Urinary bladder (tissue), 3 donors: ENCODE measurements at regions not wholly inside any gene's neighbourhood (a gene's known extent, or its start where the extent isn't known, plus 50 kb on each side); places are given as distances from the start of the nearest gene placed in this dataset.
"Not testable (repeated sequence)": the region's sequence is repeated elsewhere in the genome, so short reads cannot be mapped to it uniquely, and the experiment has no call there.

Experiments used
- DNase-seq: peaks from one replicate; pipeline ENCODE4 v3.0.0-alpha.2; 2015; ENCODE audit errors: extremely low spot score
- H3K27ac ChIP-seq: one replicate; pipeline ENCODE4 v1.5.1; 2013; ENCODE audit warnings: low read depth, mild to moderate bottlenecking, moderate library complexity
- H3K36me3 ChIP-seq: one replicate; pipeline ENCODE4 v1.6.1; 2013; ENCODE audit warnings: mild to moderate bottlenecking, moderate library complexity; ENCODE audit not compliant: insufficient read depth
- H3K4me1 ChIP-seq: one replicate; pipeline ENCODE4 v1.6.1; 2013; ENCODE audit warnings: mild to moderate bottlenecking, moderate library complexity; ENCODE audit not compliant: insufficient read depth
- H3K4me3 ChIP-seq: one replicate; pipeline ENCODE4 v1.5.1; 2013; ENCODE audit warnings: low read depth, low read length
- WGBS: extraction: QIAGEN DNeasy Blood & Tissue Kit; methylation state at CpG from one replicate; pipeline ENCODE4 v1.1.7; 2013; 5-methylcytosine and 5-hydroxymethylcytosine counted together
- donor health status: healthy with polysubstance abuse.
- donor health status: healthy.

- Histone ChIP-seq H3K36me3 (no peaks in the 10 kb centered on the region), H3K4me3 (no peak overlapping the region), H3K27ac (no peak overlapping the region), H3K4me1 (no peaks in the 10 kb centered on the region)
- no peak for DNase-seq
- WGBS = 81% methylated on average over 2 of the region's 2 CpGs
Measured at GRCh38 chr2:82120115-82120514, 1815.6 kb upstream of the LRRTM1 start.

- H3K4me3 ChIP-seq = no peak overlapping the region
- no peaks in the 10 kb centered on the region for H3K4me1 ChIP-seq
- no peak for DNase-seq
- WGBS = 95% methylated on average over 3 of the region's 3 CpGs
- no peaks in the 10 kb centered on the region for H3K36me3 ChIP-seq
- no peak overlapping the region for H3K27ac ChIP-seq
Measured at GRCh38 chr2:82109418-82109817, 1804.9 kb upstream of the LRRTM1 start.

- Histone ChIP-seq H3K27ac (no peak overlapping the region), H3K4me1 (no peaks in the 10 kb centered on the region), H3K36me3 (no peaks in the 10 kb centered on the region), H3K4me3 (no peak overlapping the region)
- WGBS = 54% methylated on average over 1 of the region's 1 CpG
- no peak for DNase-seq
Measured at GRCh38 chr2:82098617-82099016, 1794.1 kb upstream of the LRRTM1 start.

- Histone ChIP-seq H3K27ac (no peak overlapping the region), H3K36me3 (no peaks in the 10 kb centered on the region)
- WGBS = 75% methylated on average over 6 of the region's 6 CpGs
Measured at GRCh38 chr2:82089518-82089917, 1785.0 kb upstream of the LRRTM1 start.

GRCh38 chr2:82084679-82085392 lies 1780.3 kb upstream of the LRRTM1 start:
- Histone ChIP-seq H3K4me3 (no peak overlapping the region), H3K4me1 (no peaks in the 10 kb centered on the region), H3K36me3 (no peaks in the 10 kb centered on the region), H3K27ac (no peak overlapping the region)
- no peak for DNase-seq
- 85% methylated on average over 1 of the region's 1 CpG for WGBS

More at GRCh38 chr2:82089518-82089917, 1785.0 kb upstream of the LRRTM1 start:
- Histone ChIP-seq H3K4me1 (no peaks in the 10 kb centered on the region), H3K4me3 (no peak overlapping the region)
- no peak for DNase-seq

GRCh38 chr2:82075875-82076274 lies 1771.3 kb upstream of the LRRTM1 start:
- no peak overlapping the region for H3K27ac ChIP-seq
- no peaks in the 10 kb centered on the region for H3K36me3 ChIP-seq
- H3K4me1 ChIP-seq = no peaks in the 10 kb centered on the region
- DNase-seq = no peak
- no peak overlapping the region for H3K4me3 ChIP-seq
- 91% methylated on average over 2 of the region's 2 CpGs for WGBS

- Histone ChIP-seq H3K27ac (no peak overlapping the region), H3K4me1 (no peaks in the 10 kb centered on the region), H3K36me3 (no peaks in the 10 kb centered on the region), H3K4me3 (no peak overlapping the region)
- WGBS = 78% methylated on average over 2 of the region's 2 CpGs
- DNase-seq = no peak
Measured at GRCh38 chr2:82062463-82062862, 1757.9 kb upstream of the LRRTM1 start.

GRCh38 chr2:82055846-82056245 lies 1751.3 kb upstream of the LRRTM1 start:
- no peaks in the 10 kb centered on the region for H3K4me1 ChIP-seq
- no peak overlapping the region for H3K27ac ChIP-seq
- no peak overlapping the region for H3K4me3 ChIP-seq
- DNase-seq = no peak
- no peaks in the 10 kb centered on the region for H3K36me3 ChIP-seq
- 52% methylated on average over 4 of the region's 4 CpGs for WGBS

- Histone ChIP-seq H3K27ac (no peak overlapping the region), H3K4me1 (no peaks in the 10 kb centered on the region), H3K4me3 (no peak overlapping the region), H3K36me3 (no peaks in the 10 kb centered on the region)
- DNase-seq = no peak
- 86% methylated on average over 2 of the region's 2 CpGs for WGBS
Measured at GRCh38 chr2:82043867-82044266, 1739.3 kb upstream of the LRRTM1 start.

- Histone ChIP-seq H3K4me1 (no peaks in the 10 kb centered on the region), H3K36me3 (no peaks in the 10 kb centered on the region), H3K4me3 (no peak overlapping the region), H3K27ac (no peak overlapping the region)
- DNase-seq = no peak
- WGBS = 61% methylated on average over 5 of the region's 5 CpGs
Measured at GRCh38 chr2:82027921-82028615, 1723.5 kb upstream of the LRRTM1 start.

- no peak overlapping the region for H3K4me3 ChIP-seq
- WGBS = 60% methylated on average over 6 of the region's 6 CpGs
- DNase-seq = no peak
Measured at GRCh38 chr2:82023710-82024109, 1719.2 kb upstream of the LRRTM1 start.

GRCh38 chr2:82013641-82014040 lies 1709.1 kb upstream of the LRRTM1 start:
- 60% methylated on average over 6 of the region's 6 CpGs for WGBS
- DNase-seq = no peak
- Histone ChIP-seq H3K27ac (no peak overlapping the region), H3K36me3 (no peaks in the 10 kb centered on the region), H3K4me3 (no peak overlapping the region), H3K4me1 (no peaks in the 10 kb centered on the region)

More at GRCh38 chr2:82023710-82024109, 1719.2 kb upstream of the LRRTM1 start:
- no peak overlapping the region for H3K27ac ChIP-seq
- H3K36me3 ChIP-seq = no peaks in the 10 kb centered on the region
- H3K4me1 ChIP-seq = no peaks in the 10 kb centered on the region

GRCh38 chr2:82007071-82007664 lies 1702.6 kb upstream of the LRRTM1 start:
- DNase-seq = no peak
- H3K4me3 ChIP-seq = no peak overlapping the region
- H3K4me1 ChIP-seq = no peaks in the 10 kb centered on the region
- no peaks in the 10 kb centered on the region for H3K36me3 ChIP-seq
- no peak overlapping the region for H3K27ac ChIP-seq
- WGBS = 65% methylated on average over 3 of the region's 3 CpGs

- H3K4me1 ChIP-seq = not testable (repeated sequence)
- 83% methylated on average over 5 of the region's 5 CpGs for WGBS
Measured at GRCh38 chr2:82005889-82006288, 1701.3 kb upstream of the LRRTM1 start.

More at GRCh38 chr2:82005889-82006288, 1701.3 kb upstream of the LRRTM1 start:
- H3K36me3 ChIP-seq, H3K27ac ChIP-seq, DNase-seq, H3K4me3 ChIP-seq: not testable (repeated sequence)
